NT2/D1 (cell line): ENCODE measurements at regions not wholly inside any gene's neighbourhood (a gene's known extent, or its start where the extent isn't known, plus 50 kb on each side); places are given as distances from the start of the nearest gene placed in this dataset.

Experiments used
- SUZ12 ChIP-seq: IDR thresholded peaks from 2 replicates; pipeline ENCODE4 v1.6.1; 2011; ENCODE audit not compliant: insufficient read length, insufficient read depth; ENCODE audit errors: extremely low read depth
- YY1 ChIP-seq: IDR thresholded peaks from 2 replicates; pipeline ENCODE4 v1.6.1; 2011; ENCODE audit not compliant: insufficient read length, insufficient read depth
- ZNF274 ChIP-seq: IDR thresholded peaks from 2 replicates; pipeline ENCODE4 v1.6.1; 2011; ENCODE audit warnings: mild to moderate bottlenecking, low read depth, low read length

GRCh38 chr4:45939056-45939455, 184.8 kb downstream of the GABRG1 start:
- TF ChIP-seq YY1 = no peak
- no peak for TF ChIP-seq ZNF274
- TF ChIP-seq SUZ12 = no peak
